NCI-H1694 (cell line): ENCODE measurements at regions not wholly inside any gene's neighbourhood (a gene's known extent, or its start where the extent isn't known, plus 50 kb on each side); places are given as distances from the start of the nearest gene placed in this dataset.
"Not testable (repeated sequence)": the region's sequence is repeated elsewhere in the genome, so short reads cannot be mapped to it uniquely, and the experiment has no call there.

Source experiments
- DNase-seq: peaks from one replicate; lab custom pipeline; 2025; lab: John Stamatoyannopoulos, UW

GRCh38 chr3:36077320-36077719 lies 303.0 kb upstream of the STAC start:
- DNase-seq = no peak

- not testable (repeated sequence) for DNase-seq
Observed at GRCh38 chr3:36082958-36083357, 297.3 kb upstream of the STAC start.

DNA sequence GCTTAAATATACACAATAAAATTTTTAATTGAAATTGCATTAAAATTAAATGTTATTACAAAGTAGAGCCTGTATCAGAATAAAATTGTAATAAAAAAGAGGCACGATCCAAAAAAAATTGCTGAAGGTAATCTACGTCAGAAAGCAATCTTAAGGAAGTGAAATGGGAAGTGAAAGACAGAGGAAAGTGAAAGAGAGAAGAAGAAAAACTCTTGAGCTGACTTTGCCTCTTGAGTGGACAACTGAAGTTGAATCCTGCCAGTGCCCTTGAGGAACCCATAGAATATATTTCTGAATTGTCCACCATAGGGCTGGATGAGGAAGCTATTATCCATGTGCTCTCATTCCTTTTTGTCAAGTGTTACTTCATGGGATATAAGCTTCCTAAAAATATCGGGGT lies 285.1 kb upstream of the STAC start:
- DNase-seq = no peak

GRCh38 chr3:36097209-36097608 lies 283.1 kb upstream of the STAC start:
- no peak for DNase-seq

DNA sequence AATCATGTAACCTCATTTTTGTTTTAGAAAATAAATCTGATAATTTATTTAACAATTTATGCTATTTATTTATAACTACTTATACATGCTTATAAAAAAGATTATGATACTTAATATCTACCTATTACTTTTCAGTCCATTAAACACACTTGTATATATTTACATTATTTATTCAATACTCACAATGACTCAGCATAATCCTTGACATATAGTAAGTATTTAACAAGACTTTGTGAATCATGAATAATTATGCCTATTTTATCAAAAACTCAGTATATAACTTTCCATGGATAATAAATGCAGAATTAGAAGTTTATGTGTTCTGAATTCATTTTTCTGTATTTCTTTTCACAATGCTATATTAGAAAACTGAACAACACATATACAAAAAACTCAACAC lies 266.0 kb upstream of the STAC start:
- no peak for DNase-seq

DNA sequence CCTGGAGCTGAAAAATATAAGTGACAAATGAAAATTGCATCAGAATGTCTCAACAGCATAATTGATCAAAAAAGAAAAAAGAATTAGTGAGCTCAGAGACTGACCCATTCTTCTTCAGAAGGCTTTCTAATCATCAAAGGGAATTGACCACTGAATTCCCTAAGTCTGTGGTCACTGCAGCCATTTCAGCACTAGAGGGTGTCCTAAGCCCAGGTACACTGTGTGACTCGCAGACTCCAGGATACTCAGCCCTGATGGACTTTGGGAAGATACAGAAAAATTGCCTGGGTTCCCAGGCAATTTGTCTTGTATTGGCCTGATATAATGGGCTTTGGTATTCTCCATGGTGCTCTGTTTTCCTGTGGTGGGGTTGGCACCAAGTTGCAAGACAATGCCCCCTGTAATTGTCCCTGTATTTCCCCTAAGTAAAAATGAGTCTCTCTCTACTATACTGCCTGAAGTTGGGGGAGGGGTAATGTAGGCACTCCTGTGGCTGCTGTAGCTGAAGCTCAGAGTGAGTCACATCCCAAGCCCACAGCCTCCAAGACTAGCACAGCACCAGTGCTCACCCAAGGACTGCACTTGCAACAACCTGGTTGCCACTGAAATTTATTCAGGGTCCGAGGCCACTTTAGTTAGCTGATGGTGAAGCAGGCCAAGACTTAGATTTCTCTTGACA lies 256.0 kb upstream of the STAC start:
- no peak for DNase-seq

DNA sequence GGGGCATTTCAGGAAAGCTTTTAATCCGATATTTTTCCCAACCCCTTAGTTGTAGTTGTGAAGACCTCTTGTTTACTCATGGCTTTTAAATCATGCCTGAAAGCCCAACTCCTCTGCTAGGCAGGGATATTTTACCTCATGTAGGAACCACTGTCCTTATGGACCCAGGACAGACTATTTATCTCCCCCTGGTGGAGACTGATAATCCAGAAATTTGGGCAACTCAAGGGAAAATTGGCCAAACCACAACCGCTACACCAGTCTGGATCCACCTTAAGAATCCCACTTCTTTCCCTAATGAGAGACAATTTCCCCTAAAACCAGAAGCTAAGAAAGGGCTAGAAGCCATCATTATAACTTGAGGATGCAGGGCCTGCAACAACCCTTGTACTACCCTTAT lies 248.1 kb upstream of the STAC start:
- no peak for DNase-seq

GRCh38 chr3:36135863-36136262 lies 244.4 kb upstream of the STAC start:
- no peak for DNase-seq

GRCh38 chr3:36142746-36143145 lies 237.6 kb upstream of the STAC start:
- no peak for DNase-seq

GRCh38 chr3:36146404-36146803 lies 233.9 kb upstream of the STAC start:
- no peak for DNase-seq

- DNase-seq = no peak
Observed at GRCh38 chr3:36147934-36148558, 232.3 kb upstream of the STAC start.

DNA sequence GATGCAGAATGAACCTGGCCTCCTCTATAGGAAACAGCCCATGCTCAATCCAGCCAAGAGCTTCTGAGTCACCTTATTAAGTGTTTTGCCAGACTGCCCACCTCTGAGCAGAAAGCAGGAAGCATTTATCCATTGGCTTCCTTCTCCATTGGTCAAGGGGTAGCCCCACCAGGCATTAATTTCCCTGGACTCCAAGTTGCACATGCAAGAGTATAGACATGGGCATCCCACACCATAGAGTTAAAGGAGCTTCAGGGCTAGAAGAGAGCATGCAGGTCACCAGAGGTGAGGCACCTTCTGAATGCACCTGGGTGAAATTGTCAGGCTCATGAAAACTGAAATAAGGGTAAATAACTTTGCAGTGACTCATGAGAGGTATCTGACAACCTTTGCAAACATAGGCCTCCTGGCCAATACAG lies 230.8 kb upstream of the STAC start:
- DNase-seq = no peak

GRCh38 chr3:36155515-36155914 lies 224.8 kb upstream of the STAC start:
- no peak for DNase-seq

- no peak for DNase-seq
Observed at GRCh38 chr3:36164400-36164799, 215.9 kb upstream of the STAC start.

DNA sequence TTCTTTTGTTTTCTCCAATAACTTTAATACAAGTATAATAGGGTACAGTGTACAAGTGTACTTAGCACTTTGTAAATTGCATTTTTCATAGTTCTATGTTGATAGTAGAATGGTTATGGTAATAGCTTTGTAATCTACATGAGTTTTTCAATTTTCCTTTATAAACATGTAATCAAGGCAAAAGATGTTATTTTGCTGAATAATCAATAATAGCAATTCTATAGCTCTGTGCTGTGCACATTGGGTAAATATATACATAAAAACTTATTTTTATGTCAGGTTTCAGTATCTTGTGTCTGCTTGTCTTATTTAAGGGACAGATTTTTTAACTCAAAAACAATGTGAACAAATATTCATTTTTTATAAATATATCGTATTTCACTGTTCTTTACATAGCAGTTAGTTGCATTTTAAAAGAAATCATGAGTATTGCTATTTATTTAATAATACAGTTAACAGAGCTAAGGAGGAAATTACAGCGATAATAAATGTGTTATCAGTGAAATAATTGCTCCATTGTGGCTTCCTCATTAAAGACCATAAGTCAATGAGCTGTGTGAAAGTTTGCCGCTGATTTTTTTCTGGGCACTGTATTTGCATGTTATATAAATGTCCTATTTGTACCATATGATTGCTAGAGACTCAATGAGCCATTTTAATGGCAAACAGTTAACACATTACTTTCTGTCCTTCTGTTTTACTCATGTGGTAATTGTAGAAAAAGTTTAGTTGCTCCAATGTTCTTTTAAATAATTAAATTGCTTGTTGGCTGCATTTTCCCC lies 214.6 kb upstream of the STAC start:
- DNase-seq = no peak

- DNase-seq = no peak
Observed at GRCh38 chr3:36166477-36166876, 213.8 kb upstream of the STAC start.

GRCh38 chr3:36172699-36173098 lies 207.6 kb upstream of the STAC start:
- no peak for DNase-seq

GRCh38 chr3:36175113-36175812 lies 205.0 kb upstream of the STAC start:
- DNase-seq = no peak

DNA sequence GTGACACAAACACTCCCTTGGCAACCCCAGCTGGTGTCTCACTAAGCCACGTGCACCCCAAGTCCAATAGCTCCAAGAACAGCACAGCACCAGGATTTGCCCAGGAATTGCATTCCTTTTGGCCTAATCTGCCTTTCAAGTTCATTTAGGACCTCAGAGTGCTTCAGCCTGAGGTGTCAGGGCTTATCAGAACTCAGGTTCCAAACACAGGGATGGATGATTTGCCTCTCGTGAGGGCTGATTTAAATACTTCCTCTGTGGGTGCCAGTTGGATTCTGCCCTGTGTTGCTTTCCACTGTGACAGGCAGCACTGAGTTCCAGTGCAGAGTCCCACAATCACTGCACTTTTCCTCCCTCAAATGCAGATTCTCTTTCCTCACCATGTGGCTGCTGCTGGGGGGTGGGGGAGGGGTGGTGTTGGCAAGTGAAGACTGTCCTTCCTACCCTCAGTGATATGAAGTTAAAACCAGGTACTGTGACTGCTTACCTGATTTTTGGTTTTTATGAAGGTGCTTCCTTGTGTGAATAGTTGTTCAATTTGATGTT lies 204.3 kb upstream of the STAC start:
- no peak for DNase-seq

GRCh38 chr3:36178018-36178417 lies 202.3 kb upstream of the STAC start:
- no peak for DNase-seq

DNA sequence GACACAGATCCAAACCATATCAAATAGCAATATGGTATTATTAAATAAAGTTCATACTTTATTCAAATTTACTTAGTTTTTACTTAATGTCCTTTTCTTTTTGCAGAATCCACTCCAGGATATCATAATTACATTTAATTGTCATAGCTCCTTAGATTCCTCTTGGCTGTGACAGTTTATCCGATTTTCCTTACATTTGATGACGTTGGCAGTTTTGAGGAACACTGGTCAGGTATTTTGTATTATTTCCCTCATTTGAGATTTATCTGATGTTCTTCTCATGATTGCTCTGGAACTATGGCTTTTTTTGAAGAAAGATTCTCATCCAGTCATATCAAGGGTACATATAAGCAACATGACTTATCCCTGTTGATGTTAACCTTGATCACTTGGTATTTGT lies 198.3 kb upstream of the STAC start:
- DNase-seq = no peak

DNA sequence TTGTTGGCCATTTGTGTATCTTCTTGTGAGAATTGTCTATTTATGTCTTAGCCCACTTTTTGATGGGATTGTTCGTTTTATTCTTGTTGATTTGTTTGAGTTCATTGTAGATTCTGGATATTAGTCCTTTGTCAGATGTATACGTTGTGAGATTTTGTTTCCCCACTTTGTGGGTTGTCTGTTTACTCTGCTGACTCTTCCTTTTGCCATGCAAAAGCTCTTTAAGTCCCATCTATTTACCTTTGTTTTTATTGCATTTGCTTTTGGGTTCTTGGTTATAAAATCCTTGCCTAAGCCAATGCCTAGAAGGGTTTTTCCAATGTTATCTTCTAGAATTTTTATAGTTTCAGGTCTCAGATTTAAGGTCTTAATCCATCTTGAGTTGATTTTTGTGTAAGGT lies 193.1 kb upstream of the STAC start:
- not testable (repeated sequence) for DNase-seq
